ENCODE measurements at regions not wholly inside any gene's neighbourhood (a gene's known extent, or its start where the extent isn't known, plus 50 kb on each side); places are given as distances from the start of the nearest gene placed in this dataset.

DNA sequence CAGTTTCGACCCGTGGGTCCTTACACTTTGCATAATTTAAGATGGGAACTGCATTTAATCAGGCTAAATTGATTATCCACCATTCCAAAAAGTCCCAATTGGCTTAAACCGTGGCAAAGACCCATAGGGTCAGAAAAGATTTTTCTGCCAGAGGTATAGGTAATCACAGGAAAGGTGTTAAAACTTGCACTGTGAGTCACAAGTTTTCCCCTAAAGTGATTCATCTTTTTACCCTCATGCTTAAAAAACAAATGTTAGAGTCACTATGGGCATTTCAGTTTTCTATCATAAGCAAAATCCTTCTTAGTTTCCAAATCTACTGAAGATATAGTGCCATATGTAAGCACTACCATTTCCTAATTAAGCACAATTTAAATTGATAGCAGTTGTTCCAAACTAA, 1079.8 kb downstream of the ADGRL2 start:
- TF ChIP-seq POLR2AphosphoS5 (IDR thresholded peaks at IDR 0.05) (no peak), CTCF (IDR thresholded peaks at IDR 0.05) (no peak), POLR2A (IDR thresholded peaks at IDR 0.05) (no peak)
